Esophagus (tissue), 2 donors: ENCODE measurements at regions not wholly inside any gene's neighbourhood (a gene's known extent, or its start where the extent isn't known, plus 50 kb on each side); places are given as distances from the start of the nearest gene placed in this dataset.
"Not testable (repeated sequence)": the region's sequence is repeated elsewhere in the genome, so short reads cannot be mapped to it uniquely, and the experiment has no call there.

Experiments
- H3K27ac ChIP-seq, 2 donors: one replicate each; pipeline ENCODE4 v1.5.1; 2013; ENCODE audit warnings: low read depth in 2 of 2, mild to moderate bottlenecking in 2 of 2, inconsistent platforms in 1 of 2, low read length in 1 of 2, moderate library complexity in 1 of 2
- H3K27me3 ChIP-seq, 2 donors: one replicate each; pipeline ENCODE4 v1.6.1; 2013; ENCODE audit warnings: low read length in 2 of 2, control low read depth in 1 of 2, mild to moderate bottlenecking in 1 of 2; ENCODE audit not compliant: insufficient read depth in 2 of 2, control insufficient read depth in 1 of 2
- H3K36me3 ChIP-seq, 2 donors: one replicate each; pipeline ENCODE4 v1.6.1; 2013; ENCODE audit warnings: low read length in 1 of 2; ENCODE audit not compliant: control insufficient read depth in 2 of 2, insufficient read depth in 2 of 2
- H3K4me1 ChIP-seq, 2 donors: one replicate each; pipeline ENCODE4 v1.6.1; 2013; ENCODE audit warnings: low read length in 1 of 2; ENCODE audit not compliant: control insufficient read depth in 2 of 2, insufficient read depth in 2 of 2
- H3K4me3 ChIP-seq, 2 donors: one replicate each; pipeline ENCODE4 v1.5.1; 2013; ENCODE audit warnings: low read length in 2 of 2, mild to moderate bottlenecking in 2 of 2, low read depth in 1 of 2, moderate library complexity in 1 of 2
- H3K9me3 ChIP-seq, 2 donors: one replicate each; pipeline ENCODE4 v1.6.1; 2013; ENCODE audit warnings: mild to moderate bottlenecking in 2 of 2, low read depth in 1 of 2, low read length in 1 of 2, moderate library complexity in 1 of 2; ENCODE audit not compliant: control insufficient read depth in 2 of 2, insufficient read depth in 1 of 2
- WGBS, 2 donors: extraction: QIAGEN DNeasy Blood & Tissue Kit; methylation state at CpG; one replicate each; pipeline ENCODE4 v1.1.7; 2013; 5-methylcytosine and 5-hydroxymethylcytosine counted together
- donor health status: healthy with polysubstance abuse.
- donor health status: Bipolar disorder and iron deficiency.

DNA sequence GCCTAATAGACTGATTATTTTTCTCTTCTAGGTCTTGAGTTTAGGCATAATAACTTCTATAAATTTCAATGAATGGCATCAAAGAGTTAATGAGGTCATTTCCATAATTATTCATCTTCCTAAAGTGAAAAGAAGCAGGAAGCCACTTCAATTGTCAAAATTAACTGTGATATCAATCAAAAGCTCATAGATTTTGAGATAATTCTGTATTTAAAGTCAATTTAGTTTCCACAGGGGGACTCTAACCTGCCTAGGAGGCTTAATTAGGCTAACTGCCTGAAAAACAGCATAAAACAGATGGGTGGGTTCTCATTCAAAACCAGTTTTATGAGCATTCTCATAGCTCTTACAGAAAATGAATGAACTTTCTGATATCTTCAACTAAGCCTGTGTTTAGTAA is 177.8 kb downstream of the OTOL1 start:
- Histone ChIP-seq H3K27ac (no peak overlapping the region), H3K9me3 (peaks cover 0 to 9% of the 10 kb centered on the region in 2 donors), H3K36me3 (no peaks in the 10 kb centered on the region), H3K4me3 (no peak overlapping the region), H3K4me1 (no peaks in the 10 kb centered on the region), H3K27me3 (no peaks in the 10 kb centered on the region)

DNA sequence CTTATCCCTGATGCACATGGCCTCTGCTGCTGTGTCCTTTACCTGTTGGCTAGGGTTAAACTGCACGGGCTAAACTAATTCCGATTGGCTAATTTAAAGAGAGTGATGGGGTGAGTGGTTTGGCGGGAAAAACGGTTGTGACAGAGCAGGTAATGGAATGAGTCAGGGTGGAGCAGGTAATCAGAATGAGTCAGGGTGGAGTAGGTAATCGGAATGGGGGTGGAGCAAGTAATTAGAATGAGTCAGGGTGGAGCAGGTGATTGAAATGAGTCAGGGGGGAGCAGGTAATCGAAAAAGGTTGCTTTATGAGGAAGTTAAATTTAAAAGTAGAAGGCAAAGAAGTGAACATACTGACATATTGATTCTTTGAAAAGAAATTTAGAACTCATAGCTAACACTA is 185.2 kb downstream of the OTOL1 start:
- not testable (repeated sequence) for H3K4me1 ChIP-seq, H3K36me3 ChIP-seq, H3K27ac ChIP-seq, H3K27me3 ChIP-seq, H3K4me3 ChIP-seq, H3K9me3 ChIP-seq
- 75 to 87% methylated on average over 6 of the region's 6 CpGs for WGBS, 2 donors

GRCh38 chr3:161682715-161683114 is 186.1 kb downstream of the OTOL1 start:
- no peaks in the 10 kb centered on the region for H3K9me3 ChIP-seq
- no peaks in the 10 kb centered on the region for H3K4me1 ChIP-seq
- H3K4me3 ChIP-seq, result no peak overlapping the region
- no peaks in the 10 kb centered on the region for H3K27me3 ChIP-seq
- WGBS, 2 donors, result 47 to 58% methylated on average over 2 of the region's 2 CpGs
- no peak overlapping the region for H3K27ac ChIP-seq
- H3K36me3 ChIP-seq, result no peaks in the 10 kb centered on the region

- H3K4me3 ChIP-seq, result no peak overlapping the region
- H3K4me1 ChIP-seq, result no peaks in the 10 kb centered on the region
- no peaks in the 10 kb centered on the region for H3K36me3 ChIP-seq
- no peaks in the 10 kb centered on the region for H3K27me3 ChIP-seq
- 72 to 76% methylated on average over 5 of the region's 5 CpGs for WGBS, 2 donors
- no peaks in the 10 kb centered on the region for H3K9me3 ChIP-seq
- no peak overlapping the region for H3K27ac ChIP-seq
Measured at GRCh38 chr3:161689584-161690298, 193.1 kb downstream of the OTOL1 start.

- Histone ChIP-seq H3K27ac (no peak overlapping the region), H3K4me3 (no peak overlapping the region), H3K4me1 (no peaks in the 10 kb centered on the region), H3K36me3 (no peaks in the 10 kb centered on the region), H3K27me3 (no peaks in the 10 kb centered on the region), H3K9me3 (no peaks in the 10 kb centered on the region)
- WGBS, 2 donors, result 54 to 57% methylated on average over 3 of the region's 3 CpGs
Measured at GRCh38 chr3:161690299-161690620, 193.7 kb downstream of the OTOL1 start.

DNA sequence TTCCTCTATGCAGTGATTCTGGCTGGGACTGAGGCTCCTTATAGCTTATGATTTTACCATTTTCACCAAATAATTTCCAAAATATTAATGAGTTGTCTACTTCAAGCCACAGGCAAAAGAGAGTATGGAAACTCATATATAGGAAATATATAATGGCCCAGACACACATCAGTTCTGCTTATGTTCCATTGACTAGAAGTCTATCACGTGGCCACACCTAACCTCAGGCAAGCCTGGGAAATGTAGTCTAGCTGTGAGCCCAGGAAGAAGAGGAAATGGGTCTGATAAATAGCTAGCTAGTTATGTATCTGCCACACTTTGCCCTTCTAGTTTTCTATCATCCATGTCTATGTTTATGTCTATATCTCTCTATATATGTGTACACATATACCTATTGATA is 195.1 kb downstream of the OTOL1 start:
- H3K4me3 ChIP-seq, result no peak overlapping the region
- no peaks in the 10 kb centered on the region for H3K36me3 ChIP-seq
- WGBS, 2 donors, result 59 to 84% methylated on average over 1 of the region's 1 CpG
- no peaks in the 10 kb centered on the region for H3K9me3 ChIP-seq
- no peaks in the 10 kb centered on the region for H3K4me1 ChIP-seq
- no peak overlapping the region for H3K27ac ChIP-seq
- no peaks in the 10 kb centered on the region for H3K27me3 ChIP-seq

GRCh38 chr3:161694682-161695564 is 198.3 kb downstream of the OTOL1 start:
- Histone ChIP-seq H3K4me1 (no peaks in the 10 kb centered on the region), H3K4me3 (no peak overlapping the region), H3K9me3 (no peaks in the 10 kb centered on the region), H3K36me3 (no peaks in the 10 kb centered on the region), H3K27ac (no peak overlapping the region), H3K27me3 (no peaks in the 10 kb centered on the region)
- WGBS, 2 donors, result 71 to 73% methylated on average over 5 of the region's 5 CpGs

DNA sequence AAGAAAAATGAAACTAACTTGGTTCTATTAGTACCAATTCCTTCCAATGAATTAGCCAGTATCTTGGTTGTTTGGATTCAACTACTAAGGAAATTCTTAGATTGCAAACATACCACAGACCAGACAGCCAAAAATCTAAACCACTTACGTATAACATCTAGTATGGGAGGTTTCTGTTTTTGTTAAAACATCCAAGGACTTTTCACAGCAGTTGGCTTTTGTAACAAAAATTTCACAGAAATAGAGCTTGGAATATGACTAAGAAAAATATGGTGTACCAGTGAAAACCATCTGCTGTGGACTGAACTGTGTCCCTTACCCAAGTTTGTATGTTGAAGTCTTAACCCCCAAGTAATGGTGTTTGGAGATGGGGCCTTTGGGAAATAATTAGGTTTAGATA is 199.2 kb downstream of the OTOL1 start:
- 65 to 85% methylated on average over 1 of the region's 1 CpG for WGBS, 2 donors
- Histone ChIP-seq H3K27me3 (no peaks in the 10 kb centered on the region), H3K9me3 (no peaks in the 10 kb centered on the region), H3K27ac (no peak overlapping the region), H3K4me1 (no peaks in the 10 kb centered on the region), H3K4me3 (no peak overlapping the region), H3K36me3 (no peaks in the 10 kb centered on the region)

- WGBS, 2 donors, result 61 to 62% methylated on average over 2 of the region's 2 CpGs
- Histone ChIP-seq H3K36me3 (no peaks in the 10 kb centered on the region), H3K27ac (no peak overlapping the region), H3K27me3 (no peaks in the 10 kb centered on the region), H3K9me3 (no peaks in the 10 kb centered on the region), H3K4me3 (no peak overlapping the region), H3K4me1 (no peaks in the 10 kb centered on the region)
Measured at GRCh38 chr3:161700998-161701397, 204.4 kb downstream of the OTOL1 start.

GRCh38 chr3:161707253-161707652 is 210.6 kb downstream of the OTOL1 start:
- WGBS, 2 donors, result 61 to 68% methylated on average over 5 of the region's 5 CpGs
- H3K9me3 ChIP-seq, H3K36me3 ChIP-seq: not testable (repeated sequence)

More at GRCh38 chr3:161707253-161707652, 210.6 kb downstream of the OTOL1 start:
- not testable (repeated sequence) for H3K27ac ChIP-seq, H3K4me3 ChIP-seq, H3K27me3 ChIP-seq, H3K4me1 ChIP-seq
